ENCODE measurements at regions not wholly inside any gene's neighbourhood (a gene's known extent, or its start where the extent isn't known, plus 50 kb on each side); places are given as distances from the start of the nearest gene placed in this dataset.

DNA sequence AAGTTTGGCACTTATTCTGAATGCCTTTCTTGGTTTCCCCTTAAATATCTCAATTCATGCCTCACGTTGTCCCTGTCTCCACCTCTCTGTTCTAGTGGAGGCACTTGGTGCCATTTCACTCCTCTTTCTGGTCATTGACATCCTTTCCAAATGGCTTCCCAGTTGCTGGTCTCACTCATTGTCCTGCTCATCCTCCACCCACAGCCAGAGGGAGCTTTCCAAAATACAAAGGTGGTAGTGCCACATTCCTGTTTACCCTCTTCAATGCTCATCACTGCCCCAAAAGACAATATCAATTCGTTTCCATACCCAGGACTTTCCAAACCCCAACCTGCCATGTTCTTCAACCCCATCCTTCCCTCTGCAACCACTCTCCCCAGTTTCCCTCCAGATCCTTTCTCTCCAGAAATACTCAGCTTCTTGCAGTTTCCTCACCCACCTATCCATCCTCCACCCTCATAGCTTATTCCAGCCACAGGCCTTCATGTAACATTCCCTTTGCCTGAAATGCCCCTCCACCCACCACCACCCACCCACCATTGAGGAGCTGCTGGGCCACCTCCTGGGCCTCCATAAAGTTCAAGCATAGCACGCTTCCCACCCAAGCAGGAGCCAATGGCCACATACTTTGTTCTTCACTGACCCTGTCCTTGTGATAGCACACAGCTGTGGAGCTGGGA, 63.1 kb upstream of the ADRB1 start (continued):
- TF ChIP-seq MYNN (CRISPR knock-in tag; IDR thresholded peaks at IDR 0.05; ENCODE audit: low read depth) (no peak), ZNF569 (CRISPR knock-in tag; IDR thresholded peaks at IDR 0.05; ENCODE audit: borderline replicate concordance) (no peak), HCFC1 (IDR thresholded peaks at IDR 0.05; ENCODE audit: low read depth, low read length) (no peak)
- TF ChIP-seq, protein P1, sequence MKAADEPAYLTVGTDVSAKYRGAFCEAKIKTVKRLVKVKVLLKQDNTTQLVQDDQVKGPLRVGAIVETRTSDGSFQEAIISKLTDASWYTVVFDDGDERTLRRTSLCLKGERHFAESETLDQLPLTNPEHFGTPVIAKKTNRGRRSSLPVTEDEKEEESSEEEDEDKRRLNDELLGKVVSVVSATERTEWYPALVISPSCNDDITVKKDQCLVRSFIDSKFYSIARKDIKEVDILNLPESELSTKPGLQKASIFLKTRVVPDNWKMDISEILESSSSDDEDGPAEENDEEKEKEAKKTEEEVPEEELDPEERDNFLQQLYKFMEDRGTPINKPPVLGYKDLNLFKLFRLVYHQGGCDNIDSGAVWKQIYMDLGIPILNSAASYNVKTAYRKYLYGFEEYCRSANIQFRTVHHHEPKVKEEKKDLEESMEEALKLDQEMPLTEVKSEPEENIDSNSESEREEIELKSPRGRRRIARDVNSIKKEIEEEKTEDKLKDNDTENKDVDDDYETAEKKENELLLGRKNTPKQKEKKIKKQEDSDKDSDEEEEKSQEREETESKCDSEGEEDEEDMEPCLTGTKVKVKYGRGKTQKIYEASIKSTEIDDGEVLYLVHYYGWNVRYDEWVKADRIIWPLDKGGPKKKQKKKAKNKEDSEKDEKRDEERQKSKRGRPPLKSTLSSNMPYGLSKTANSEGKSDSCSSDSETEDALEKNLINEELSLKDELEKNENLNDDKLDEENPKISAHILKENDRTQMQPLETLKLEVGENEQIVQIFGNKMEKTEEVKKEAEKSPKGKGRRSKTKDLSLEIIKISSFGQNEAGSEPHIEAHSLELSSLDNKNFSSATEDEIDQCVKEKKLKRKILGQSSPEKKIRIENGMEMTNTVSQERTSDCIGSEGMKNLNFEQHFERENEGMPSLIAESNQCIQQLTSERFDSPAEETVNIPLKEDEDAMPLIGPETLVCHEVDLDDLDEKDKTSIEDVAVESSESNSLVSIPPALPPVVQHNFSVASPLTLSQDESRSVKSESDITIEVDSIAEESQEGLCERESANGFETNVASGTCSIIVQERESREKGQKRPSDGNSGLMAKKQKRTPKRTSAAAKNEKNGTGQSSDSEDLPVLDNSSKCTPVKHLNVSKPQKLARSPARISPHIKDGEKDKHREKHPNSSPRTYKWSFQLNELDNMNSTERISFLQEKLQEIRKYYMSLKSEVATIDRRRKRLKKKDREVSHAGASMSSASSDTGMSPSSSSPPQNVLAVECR (CRISPR knock-in tag; IDR thresholded peaks at IDR 0.05; ENCODE audit: borderline replicate concordance): no peak
- TF ChIP-seq, protein P2, sequence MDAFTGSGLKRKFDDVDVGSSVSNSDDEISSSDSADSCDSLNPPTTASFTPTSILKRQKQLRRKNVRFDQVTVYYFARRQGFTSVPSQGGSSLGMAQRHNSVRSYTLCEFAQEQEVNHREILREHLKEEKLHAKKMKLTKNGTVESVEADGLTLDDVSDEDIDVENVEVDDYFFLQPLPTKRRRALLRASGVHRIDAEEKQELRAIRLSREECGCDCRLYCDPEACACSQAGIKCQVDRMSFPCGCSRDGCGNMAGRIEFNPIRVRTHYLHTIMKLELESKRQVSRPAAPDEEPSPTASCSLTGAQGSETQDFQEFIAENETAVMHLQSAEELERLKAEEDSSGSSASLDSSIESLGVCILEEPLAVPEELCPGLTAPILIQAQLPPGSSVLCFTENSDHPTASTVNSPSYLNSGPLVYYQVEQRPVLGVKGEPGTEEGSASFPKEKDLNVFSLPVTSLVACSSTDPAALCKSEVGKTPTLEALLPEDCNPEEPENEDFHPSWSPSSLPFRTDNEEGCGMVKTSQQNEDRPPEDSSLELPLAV (CRISPR knock-in tag; conservative IDR thresholded peaks at IDR 0.05; ENCODE audit: low read depth): no peak

DNA sequence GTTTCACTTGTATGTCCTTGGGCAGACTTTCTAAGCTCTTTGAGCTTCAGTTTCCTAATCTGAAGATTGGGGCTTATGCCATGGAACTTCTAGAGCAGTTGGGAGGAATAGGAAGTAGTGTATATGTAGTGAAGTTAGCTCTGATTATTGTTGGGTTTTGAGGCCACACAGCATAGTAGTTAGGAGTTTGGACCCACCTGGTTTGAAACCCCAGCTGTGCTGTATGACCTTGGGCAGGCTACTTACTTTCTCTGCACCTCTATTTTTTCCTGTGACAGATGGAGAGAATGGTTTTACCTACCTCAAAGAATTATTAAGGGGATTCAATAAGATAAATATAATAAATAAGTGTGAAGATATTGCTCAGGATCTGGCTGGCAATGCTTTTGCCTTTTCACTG, 61.4 kb upstream of the ADRB1 start:
- Histone ChIP-seq H4K20me1 (ENCODE audit: insufficient read depth, low read length) (no peaks in the 10 kb centered on the region), H3K36me3 (replicated peaks in 1 of 2; ENCODE audit: control insufficient read depth in 1 of 2, insufficient read depth in 2 of 2, low read length in 2 of 2) (no peaks in the 10 kb centered on the region), H3K79me2 (ENCODE audit: insufficient read depth, low read length) (no peaks in the 10 kb centered on the region), H3K9ac (ENCODE audit: insufficient read depth, low read depth, low read length) (no peak overlapping the region), H3K27ac (ENCODE audit: extremely low read length, insufficient read depth, low read length) (no peak overlapping the region), H3K4me2 (ENCODE audit: low read depth, low read length) (no peak overlapping the region), H3K9me3 (ENCODE audit: low read length) (no peaks in the 10 kb centered on the region), H2AFZ (ENCODE audit: low read length) (no peak overlapping the region), H3K4me1 (ENCODE audit: insufficient read depth, low read length) (no peaks in the 10 kb centered on the region), H3K4me3 (replicated peaks in 1 of 3; ENCODE audit: insufficient read depth in 1 of 3, low read depth in 2 of 3, low read length in 3 of 3) (no peak overlapping the region), H3K27me3 (ENCODE audit: control insufficient read depth in 1 of 2, insufficient read depth in 2 of 2, low read length in 2 of 2) (peaks cover 0 to 21% of the 10 kb centered on the region in 2 experiments; a peak in 3 of 5 replicates)
- in situ Hi-C loops (cut with HindIII; ENCODE audit: extremely low pct_ligation_motif_present, low pct_unique_long_range_greater_than_20kb): no loop called here
- no peak for FAIRE-seq
- POLR2A ChIA-PET: no interaction called here
- intact Hi-C loops (cut with micrococcal nuclease; ENCODE audit: unreplicated experiment): no loop called here
- TF ChIP-seq ZNF264 (CRISPR knock-in tag; IDR thresholded peaks at IDR 0.05) (no peak), TEAD3 (CRISPR knock-in tag; optimal IDR thresholded peaks at IDR 0.05; ENCODE audit: borderline replicate concordance) (no peak), CCAR2 (optimal IDR thresholded peaks at IDR 0.05; ENCODE audit: low read depth, low read length) (no peak), CENPT (CRISPR knock-in tag; IDR thresholded peaks at IDR 0.05; ENCODE audit: low read depth) (no peak), HNRNPLL (IDR thresholded peaks at IDR 0.05; ENCODE audit: low read depth, low read length, poor library complexity, severe bottlenecking) (no peak)
- TF ChIP-seq, protein P3, sequence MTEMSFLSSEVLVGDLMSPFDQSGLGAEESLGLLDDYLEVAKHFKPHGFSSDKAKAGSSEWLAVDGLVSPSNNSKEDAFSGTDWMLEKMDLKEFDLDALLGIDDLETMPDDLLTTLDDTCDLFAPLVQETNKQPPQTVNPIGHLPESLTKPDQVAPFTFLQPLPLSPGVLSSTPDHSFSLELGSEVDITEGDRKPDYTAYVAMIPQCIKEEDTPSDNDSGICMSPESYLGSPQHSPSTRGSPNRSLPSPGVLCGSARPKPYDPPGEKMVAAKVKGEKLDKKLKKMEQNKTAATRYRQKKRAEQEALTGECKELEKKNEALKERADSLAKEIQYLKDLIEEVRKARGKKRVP (CRISPR knock-in tag; IDR thresholded peaks at IDR 0.05): no peak
- TF ChIP-seq, protein P4, sequence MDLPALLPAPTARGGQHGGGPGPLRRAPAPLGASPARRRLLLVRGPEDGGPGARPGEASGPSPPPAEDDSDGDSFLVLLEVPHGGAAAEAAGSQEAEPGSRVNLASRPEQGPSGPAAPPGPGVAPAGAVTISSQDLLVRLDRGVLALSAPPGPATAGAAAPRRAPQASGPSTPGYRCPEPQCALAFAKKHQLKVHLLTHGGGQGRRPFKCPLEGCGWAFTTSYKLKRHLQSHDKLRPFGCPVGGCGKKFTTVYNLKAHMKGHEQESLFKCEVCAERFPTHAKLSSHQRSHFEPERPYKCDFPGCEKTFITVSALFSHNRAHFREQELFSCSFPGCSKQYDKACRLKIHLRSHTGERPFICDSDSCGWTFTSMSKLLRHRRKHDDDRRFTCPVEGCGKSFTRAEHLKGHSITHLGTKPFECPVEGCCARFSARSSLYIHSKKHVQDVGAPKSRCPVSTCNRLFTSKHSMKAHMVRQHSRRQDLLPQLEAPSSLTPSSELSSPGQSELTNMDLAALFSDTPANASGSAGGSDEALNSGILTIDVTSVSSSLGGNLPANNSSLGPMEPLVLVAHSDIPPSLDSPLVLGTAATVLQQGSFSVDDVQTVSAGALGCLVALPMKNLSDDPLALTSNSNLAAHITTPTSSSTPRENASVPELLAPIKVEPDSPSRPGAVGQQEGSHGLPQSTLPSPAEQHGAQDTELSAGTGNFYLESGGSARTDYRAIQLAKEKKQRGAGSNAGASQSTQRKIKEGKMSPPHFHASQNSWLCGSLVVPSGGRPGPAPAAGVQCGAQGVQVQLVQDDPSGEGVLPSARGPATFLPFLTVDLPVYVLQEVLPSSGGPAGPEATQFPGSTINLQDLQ (CRISPR knock-in tag; IDR thresholded peaks at IDR 0.05): no peak
- no peak for ATAC-seq
- CTCF ChIA-PET (ENCODE audit: low intra/inter-chr PET ratio, low total read pairs): no interaction called here
- BruUV-seq (replicated peaks): no TSS peak
- no peak for DNase-seq (ENCODE audit: low spot score)
